ENCODE measurements at regions not wholly inside any gene's neighbourhood (a gene's known extent, or its start where the extent isn't known, plus 50 kb on each side); places are given as distances from the start of the nearest gene placed in this dataset.

DNA sequence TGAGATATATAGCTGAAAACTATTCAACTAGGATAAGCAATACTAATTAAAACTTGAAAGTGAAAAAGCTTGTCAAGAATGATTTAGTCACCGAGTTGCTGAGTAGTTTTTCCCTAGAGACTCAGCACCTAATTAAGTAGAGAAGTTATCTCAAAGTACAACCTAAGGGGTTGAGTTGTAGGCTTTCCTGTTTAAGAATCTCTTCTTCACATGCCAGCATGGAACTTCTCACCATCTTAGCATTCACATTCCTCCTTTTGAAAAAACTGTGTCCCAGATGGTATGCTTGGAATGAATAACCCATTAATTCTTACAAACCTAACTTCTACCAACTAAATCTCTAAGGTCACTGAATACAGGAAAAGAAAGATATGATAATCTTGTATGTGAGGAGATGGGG lies 303.3 kb upstream of the ZC3H12C start:
- Histone ChIP-seq H3K9me3 (no peaks in the 10 kb centered on the region), H3K4me3 (no peak overlapping the region), H3K36me3 (no peaks in the 10 kb centered on the region), H3K4me1 (no peaks in the 10 kb centered on the region), H3K27ac (replicated peaks in 1 of 4) (no peak overlapping the region), H3K27me3 (no peaks in the 10 kb centered on the region)
- TF ChIP-seq POLR2A (IDR thresholded peaks at IDR 0.05; ENCODE audit: low read depth): no peak
- no peak for TF ChIP-seq POLR2AphosphoS5 (IDR thresholded peaks at IDR 0.05)
- no peak for TF ChIP-seq CTCF (IDR thresholded peaks at IDR 0.05)
- TF ChIP-seq EP300 (IDR thresholded peaks at IDR 0.05): no peak
- intact Hi-C loops (cut with DNase I): no loop called here
- 65% methylated on average over 1 of the region's 1 CpG for WGBS
- DNase-seq (ENCODE audit: extremely low spot score): no peak

DNA sequence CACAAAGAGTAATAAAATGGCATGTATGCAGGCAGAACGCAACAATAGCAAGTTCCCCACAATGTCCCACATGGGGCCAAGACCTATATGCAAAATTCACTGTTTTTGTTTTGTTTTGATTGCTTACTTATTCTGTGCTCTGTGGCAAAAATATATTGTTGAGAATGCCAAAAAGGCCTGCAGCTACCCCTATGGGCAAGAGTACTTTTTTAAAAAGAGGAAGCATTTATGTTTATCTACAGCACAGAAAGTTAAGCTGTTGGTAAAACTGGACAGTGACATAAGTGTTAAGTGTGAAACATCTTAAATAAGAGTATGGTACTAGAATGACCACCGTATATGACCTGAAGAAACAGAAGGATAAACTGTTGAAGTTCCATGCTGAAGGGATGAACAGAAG lies 301.9 kb upstream of the ZC3H12C start:
- Histone ChIP-seq H3K27ac (replicated peaks in 1 of 4) (no peak overlapping the region), H3K27me3 (no peaks in the 10 kb centered on the region), H3K9me3 (no peaks in the 10 kb centered on the region), H3K4me1 (no peaks in the 10 kb centered on the region), H3K4me3 (no peak overlapping the region), H3K36me3 (no peaks in the 10 kb centered on the region)
- WGBS: 67% methylated on average over 2 of the region's 2 CpGs
- TF ChIP-seq CTCF (IDR thresholded peaks at IDR 0.05) (no peak), POLR2AphosphoS5 (IDR thresholded peaks at IDR 0.05) (no peak), EP300 (IDR thresholded peaks at IDR 0.05) (no peak), POLR2A (IDR thresholded peaks at IDR 0.05; ENCODE audit: low read depth) (no peak)
- DNase-seq (ENCODE audit: extremely low spot score): no peak
- intact Hi-C loops (cut with DNase I): no loop called here

GRCh38 chr11:109794501-109794900 lies 298.7 kb upstream of the ZC3H12C start:
- 79% methylated on average over 3 of the region's 3 CpGs for WGBS

DNA sequence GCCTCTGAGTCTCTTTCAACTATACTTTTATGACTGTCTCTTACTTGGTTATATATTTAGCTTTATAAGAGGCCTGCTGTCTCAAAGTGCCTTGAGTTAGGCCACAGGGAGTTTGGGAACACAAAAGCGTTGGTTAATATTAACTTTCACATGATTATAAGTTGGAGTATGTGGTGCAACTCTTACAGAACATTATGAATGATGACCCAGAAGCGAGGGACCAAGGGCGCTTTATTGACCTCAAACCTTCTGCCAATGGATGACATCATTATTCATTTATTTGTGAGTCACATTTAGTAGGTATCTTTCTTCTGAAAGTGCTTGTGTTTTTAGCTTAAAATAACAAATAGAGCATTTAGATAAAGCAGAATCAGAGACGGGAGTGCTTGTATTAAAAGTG lies 298.0 kb upstream of the ZC3H12C start:
- no peak for DNase-seq (ENCODE audit: extremely low spot score)
- no peak overlapping the region for H3K4me3 ChIP-seq
- TF ChIP-seq EP300 (IDR thresholded peaks at IDR 0.05) (no peak), POLR2AphosphoS5 (IDR thresholded peaks at IDR 0.05) (no peak), CTCF (IDR thresholded peaks at IDR 0.05) (no peak), POLR2A (IDR thresholded peaks at IDR 0.05; ENCODE audit: low read depth) (no peak)
- 77% methylated on average over 4 of the region's 4 CpGs for WGBS
- H3K4me1 ChIP-seq: no peaks in the 10 kb centered on the region
- H3K27me3 ChIP-seq: no peaks in the 10 kb centered on the region
- no peaks in the 10 kb centered on the region for H3K9me3 ChIP-seq
- no peak overlapping the region for H3K27ac ChIP-seq (replicated peaks in 1 of 4)
- intact Hi-C loops (cut with DNase I): no loop called here
- no peaks in the 10 kb centered on the region for H3K36me3 ChIP-seq

More at GRCh38 chr11:109794501-109794900, 298.7 kb upstream of the ZC3H12C start:
- intact Hi-C loops (cut with DNase I): no loop called here
- H3K9me3 ChIP-seq: no peaks in the 10 kb centered on the region
- TF ChIP-seq EP300 (IDR thresholded peaks at IDR 0.05): no peak
- TF ChIP-seq CTCF (IDR thresholded peaks at IDR 0.05): no peak
- TF ChIP-seq POLR2AphosphoS5 (IDR thresholded peaks at IDR 0.05): no peak
- TF ChIP-seq POLR2A (IDR thresholded peaks at IDR 0.05; ENCODE audit: low read depth): no peak
- DNase-seq (ENCODE audit: extremely low spot score): no peak
- H3K4me1 ChIP-seq: no peaks in the 10 kb centered on the region
- no peak overlapping the region for H3K27ac ChIP-seq (replicated peaks in 1 of 4)
- no peaks in the 10 kb centered on the region for H3K36me3 ChIP-seq
- H3K27me3 ChIP-seq: no peaks in the 10 kb centered on the region
- H3K4me3 ChIP-seq: no peak overlapping the region

DNA sequence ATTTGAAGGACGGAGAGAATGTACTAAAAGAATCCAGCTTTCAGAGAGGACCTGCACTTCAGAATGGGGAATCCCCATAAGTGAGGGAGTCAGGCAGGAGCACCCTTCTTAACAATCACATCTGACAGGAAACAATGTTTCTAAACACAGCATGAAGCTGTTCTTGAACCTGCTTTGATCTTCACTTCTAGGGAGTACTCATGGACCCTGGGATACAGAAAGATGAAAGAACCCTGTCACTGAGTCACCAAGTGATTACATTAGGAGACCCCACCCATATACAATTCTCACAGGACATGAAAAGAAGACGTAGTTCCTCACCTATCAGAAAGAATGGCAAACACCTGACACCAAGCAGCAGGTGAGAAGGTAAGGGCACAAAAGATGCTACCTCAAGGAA lies 296.9 kb upstream of the ZC3H12C start:
- no peaks in the 10 kb centered on the region for H3K9me3 ChIP-seq
- H3K4me3 ChIP-seq: no peak overlapping the region
- H3K4me1 ChIP-seq: no peaks in the 10 kb centered on the region
- no peaks in the 10 kb centered on the region for H3K36me3 ChIP-seq
- H3K27me3 ChIP-seq: no peaks in the 10 kb centered on the region
- H3K27ac ChIP-seq (replicated peaks in 1 of 4): no peak overlapping the region
- intact Hi-C loops (cut with DNase I): no loop called here
- DNase-seq (ENCODE audit: extremely low spot score): no peak
- WGBS: 61% methylated on average over 2 of the region's 2 CpGs
- TF ChIP-seq POLR2AphosphoS5 (IDR thresholded peaks at IDR 0.05): no peak
- no peak for TF ChIP-seq EP300 (IDR thresholded peaks at IDR 0.05)
- no peak for TF ChIP-seq CTCF (IDR thresholded peaks at IDR 0.05)
- no peak for TF ChIP-seq POLR2A (IDR thresholded peaks at IDR 0.05; ENCODE audit: low read depth)

All from esophagus muscularis mucosa (tissue), 4 donors.